Neutrophil (primary cell): ENCODE measurements at regions not wholly inside any gene's neighbourhood (a gene's known extent, or its start where the extent isn't known, plus 50 kb on each side); places are given as distances from the start of the nearest gene placed in this dataset.
"Not testable (repeated sequence)": the region's sequence is repeated elsewhere in the genome, so short reads cannot be mapped to it uniquely, and the experiment has no call there.

Experiments
- H3K27ac ChIP-seq: fragments of 200-600 bp; sonication (generic); 2 replicates; pipeline ENCODE4 v1.5.1; 2016; ENCODE audit warnings: mild to moderate bottlenecking, moderate library complexity
- H3K27me3 ChIP-seq: fragments of 200-600 bp; sonication (generic); 2 replicates; pipeline ENCODE4 v1.6.0; 2016; ENCODE audit warnings: mild to moderate bottlenecking
- H3K36me3 ChIP-seq: fragments of 200-600 bp; sonication (generic); 2 replicates; pipeline ENCODE4 v1.5.1; 2017
- H3K4me1 ChIP-seq, 2 experiments: fragments of 200-600 bp in 1 of 2; sonication (generic) in 1 of 2; 1 replicate in 1 of 2; 2 replicates in 1 of 2; pipeline versions ENCODE4 v1.5.1 to v1.6.1; 2013 to 2016; ENCODE audit warnings: low read depth in 1 of 2, low read length in 1 of 2, mild to moderate bottlenecking in 1 of 2, moderate library complexity in 1 of 2; ENCODE audit not compliant: control insufficient read depth in 1 of 2, insufficient read depth in 1 of 2
- H3K4me3 ChIP-seq, 2 experiments: fragments of 200-600 bp in 1 of 2; sonication (generic) in 1 of 2; 1 replicate in 1 of 2; 2 replicates in 1 of 2; pipeline ENCODE4 v1.5.1; 2013 to 2016; ENCODE audit warnings: low read depth in 1 of 2, low read length in 1 of 2, mild to moderate bottlenecking in 1 of 2, moderate library complexity in 1 of 2
- H3K9me3 ChIP-seq: fragments of 200-600 bp; sonication (generic); 2 replicates; pipeline ENCODE4 v1.5.1; 2016
- CTCF ChIP-seq: fragments of 200-600 bp; sonication (generic); IDR thresholded peaks from 2 replicates; pipeline ENCODE4 v1.5.1; 2016; ENCODE audit warnings: antibody characterized with exemption

GRCh38 chr6:85283436-85283835, 166.4 kb upstream of the NT5E start:
- Histone ChIP-seq H3K9me3 (no peaks in the 10 kb centered on the region), H3K4me1 (no peaks in the 10 kb centered on the region), H3K27ac (no peak overlapping the region), H3K27me3 (no peaks in the 10 kb centered on the region), H3K4me3 (no peak overlapping the region), H3K36me3 (no peaks in the 10 kb centered on the region)
- TF ChIP-seq CTCF: no peak

GRCh38 chr6:85278466-85279035, 171.3 kb upstream of the NT5E start:
- Histone ChIP-seq H3K9me3 (no peaks in the 10 kb centered on the region), H3K36me3 (no peaks in the 10 kb centered on the region), H3K27ac (no peak overlapping the region), H3K4me1 (no peaks in the 10 kb centered on the region), H3K27me3 (no peaks in the 10 kb centered on the region), H3K4me3 (no peak overlapping the region)
- no peak for TF ChIP-seq CTCF

GRCh38 chr6:85276026-85276425, 173.9 kb upstream of the NT5E start:
- not testable (repeated sequence) for H3K9me3 ChIP-seq, H3K4me1 ChIP-seq, H3K27me3 ChIP-seq, H3K27ac ChIP-seq, H3K36me3 ChIP-seq, H3K4me3 ChIP-seq

- Histone ChIP-seq H3K27me3 (no peaks in the 10 kb centered on the region), H3K4me3 (no peak overlapping the region), H3K9me3 (no peaks in the 10 kb centered on the region), H3K27ac (no peak overlapping the region), H3K4me1 (no peaks in the 10 kb centered on the region), H3K36me3 (no peaks in the 10 kb centered on the region)
- no peak for TF ChIP-seq CTCF
Observed at GRCh38 chr6:85275338-85275985, 174.4 kb upstream of the NT5E start.

GRCh38 chr6:85273870-85274269, 176.0 kb upstream of the NT5E start:
- H3K27ac ChIP-seq: no peak overlapping the region
- H3K27me3 ChIP-seq: no peaks in the 10 kb centered on the region
- no peaks in the 10 kb centered on the region for H3K4me1 ChIP-seq
- no peaks in the 10 kb centered on the region for H3K36me3 ChIP-seq
- TF ChIP-seq CTCF: no peak
- no peaks in the 10 kb centered on the region for H3K9me3 ChIP-seq
- H3K4me3 ChIP-seq: no peak overlapping the region

GRCh38 chr6:85273046-85273445, 176.8 kb upstream of the NT5E start:
- Histone ChIP-seq H3K27ac (no peak overlapping the region), H3K9me3 (no peaks in the 10 kb centered on the region), H3K27me3 (no peaks in the 10 kb centered on the region), H3K36me3 (no peaks in the 10 kb centered on the region), H3K4me1 (no peaks in the 10 kb centered on the region), H3K4me3 (no peak overlapping the region)
- no peak for TF ChIP-seq CTCF
